H1 (cell line): ENCODE measurements at regions not wholly inside any gene's neighbourhood (a gene's known extent, or its start where the extent isn't known, plus 50 kb on each side); places are given as distances from the start of the nearest gene placed in this dataset.

Experiments
- CTCF ChIA-PET: fragments of 300-600 bp; sonication (Branson Sonifier 250); formaldehyde crosslinking; loops from one replicate; lab custom pipeline; 2021; ENCODE audit not compliant: partially characterized antibody; lab: Charles Lee
- POLR2A ChIA-PET: fragments of 300-600 bp; sonication (Branson Sonifier 250); formaldehyde crosslinking; loops from one replicate; lab custom pipeline; 2021; ENCODE audit warnings: inconsistent platforms; ENCODE audit not compliant: partially characterized antibody; lab: Charles Lee
- DNase-seq, 2 experiments: peaks; one replicate each; pipeline versions ENCODE4 v3.0.0 to v3.0.0-alpha.2; 2010 to 2022; ENCODE audit warnings: low spot score in 2 of 2, low read depth in 1 of 2, mixed read lengths in 1 of 2
- FAIRE-seq: peaks from 2 replicates; lab custom pipeline; 2011; peaks lifted over from hg19 to GRCh38; lab: Jason Lieb, UNC
- H2AFZ ChIP-seq: 2 replicates; pipeline ENCODE4 v1.8.1; 2012; ENCODE audit warnings: low read length, inconsistent platforms
- H2AK5ac ChIP-seq: 2 replicates; pipeline ENCODE4 v1.6.1; 2013; ENCODE audit warnings: low read depth, low read length
- H2BK120ac ChIP-seq: replicated peaks from 2 replicates; pipeline ENCODE3; 2013; ENCODE audit warnings: low read depth, low read length, inconsistent platforms
- H2BK12ac ChIP-seq: 2 replicates; pipeline ENCODE4 v1.6.1; 2013; ENCODE audit warnings: low read depth, low read length
- H2BK15ac ChIP-seq: 2 replicates; pipeline ENCODE4 v1.6.1; 2013; ENCODE audit warnings: low read length
- H2BK20ac ChIP-seq: 2 replicates; pipeline ENCODE4 v1.6.1; 2013; ENCODE audit warnings: low read length
- H2BK5ac ChIP-seq: 2 replicates; pipeline ENCODE4 v1.6.1; 2013; ENCODE audit warnings: low read depth, low read length
- H3K14ac ChIP-seq: 2 replicates; pipeline ENCODE4 v1.6.1; 2013; ENCODE audit warnings: inconsistent platforms; ENCODE audit not compliant: insufficient read length
- H3K18ac ChIP-seq: 2 replicates; pipeline ENCODE4 v1.6.1; 2013; ENCODE audit warnings: low read length; ENCODE audit errors: extremely low read depth
- H3K23ac ChIP-seq: 2 replicates; pipeline ENCODE4 v1.6.1; 2013; ENCODE audit warnings: inconsistent platforms; ENCODE audit not compliant: insufficient read length
- H3K23me2 ChIP-seq: 2 replicates; pipeline ENCODE4 v1.6.1; 2013; ENCODE audit warnings: low read depth, low read length
- H3K27ac ChIP-seq: 2 replicates; pipeline ENCODE4 v1.6.1; 2011; ENCODE audit warnings: low read depth, low read length, inconsistent platforms
- H3K27me3 ChIP-seq, 4 experiments: replicated peaks in 1 of 4; 1 replicate in 1 of 4; 2 replicates in 3 of 4; pipeline versions ENCODE4 v1.6.1 to v1.8.1; 2011 to 2013; ENCODE audit warnings: low read length in 3 of 4, mild to moderate bottlenecking in 3 of 4, inconsistent platforms in 2 of 4, mixed read lengths in 2 of 4, moderate library complexity in 1 of 4; ENCODE audit not compliant: control insufficient read depth in 3 of 4, insufficient read depth in 3 of 4; ENCODE audit errors: extremely low read depth in 1 of 4
- H3K36me3 ChIP-seq, 4 experiments: 2 replicates each; pipeline versions ENCODE4 v1.6.1 to v1.8.1; 2011 to 2013; ENCODE audit warnings: mild to moderate bottlenecking in 4 of 4, low read length in 3 of 4, moderate library complexity in 2 of 4, control low read depth in 1 of 4, inconsistent platforms in 1 of 4; ENCODE audit not compliant: insufficient read depth in 4 of 4, control insufficient read depth in 2 of 4
- H3K4ac ChIP-seq: replicated peaks from 2 replicates; pipeline ENCODE3; 2013; ENCODE audit warnings: low read length, low read depth, mixed read lengths, inconsistent platforms; ENCODE audit not compliant: insufficient read length
- H3K4me1 ChIP-seq, 4 experiments: replicated peaks in 1 of 4; 1 replicate in 1 of 4; 2 replicates in 3 of 4; pipeline versions ENCODE4 v1.6.1 to v1.8.1; 2011 to 2013; ENCODE audit warnings: low read length in 3 of 4, inconsistent platforms in 2 of 4, mixed read lengths in 1 of 4; ENCODE audit not compliant: insufficient read depth in 4 of 4, control insufficient read depth in 3 of 4
- H3K4me2 ChIP-seq, 2 experiments: 2 replicates each; pipeline versions ENCODE4 v1.6.1 to v1.8.1; 2011 to 2013; ENCODE audit warnings: low read depth in 2 of 2, low read length in 2 of 2, control low read depth in 1 of 2, inconsistent platforms in 1 of 2, mild to moderate bottlenecking in 1 of 2; ENCODE audit not compliant: insufficient read depth in 1 of 2
- H3K4me3 ChIP-seq, 4 experiments: fragments of 200-600, 300-600 bp in 1 of 4; sonication (generic), shearing (Covaris generic), sonication (Bioruptor Twin) in 1 of 4; 2 replicates each; pipeline versions ENCODE4 v1.5.1 to v1.8.1; 2011 to 2016; ENCODE audit warnings: low read length in 4 of 4, low read depth in 3 of 4, control low read depth in 2 of 4, inconsistent platforms in 2 of 4, mild to moderate bottlenecking in 2 of 4, mixed read lengths in 1 of 4, moderate library complexity in 1 of 4; ENCODE audit not compliant: insufficient read depth in 2 of 4; ENCODE audit errors: extremely low read depth in 1 of 4
- H3K56ac ChIP-seq: replicated peaks from 2 replicates; pipeline ENCODE3; 2013; ENCODE audit warnings: low read depth, mild to moderate bottlenecking, mixed read lengths, low read length, inconsistent platforms; ENCODE audit not compliant: insufficient read length
- H3K79me1 ChIP-seq: 2 replicates; pipeline ENCODE4 v1.6.1; 2013; ENCODE audit warnings: low read depth, low read length, control low read depth
- H3K79me2 ChIP-seq, 2 experiments: 2 replicates each; pipeline versions ENCODE4 v1.6.1 to v1.8.1; 2012 to 2013; ENCODE audit warnings: low read length in 2 of 2, mild to moderate bottlenecking in 2 of 2, inconsistent platforms in 1 of 2; ENCODE audit not compliant: insufficient read depth in 2 of 2, control insufficient read depth in 1 of 2
- H3K9ac ChIP-seq, 4 experiments: replicated peaks in 1 of 4; 1 replicate in 1 of 4; 2 replicates in 3 of 4; pipeline versions ENCODE4 v1.6.1 to v1.8.1; 2011 to 2013; ENCODE audit warnings: low read depth in 3 of 4, low read length in 3 of 4, control low read depth in 2 of 4, mild to moderate bottlenecking in 2 of 4, moderate library complexity in 2 of 4, inconsistent platforms in 1 of 4; ENCODE audit errors: extremely low read depth in 1 of 4
- H3K9me3 ChIP-seq, 2 experiments: 2 replicates each; pipeline versions ENCODE4 v1.6.1 to v1.8.1; 2012 to 2013; ENCODE audit warnings: mild to moderate bottlenecking in 2 of 2, moderate library complexity in 2 of 2, control low read depth in 1 of 2, inconsistent platforms in 1 of 2, low read depth in 1 of 2, low read length in 1 of 2, mixed read lengths in 1 of 2; ENCODE audit not compliant: insufficient read depth in 2 of 2
- H4K20me1 ChIP-seq, 2 experiments: replicated peaks in 1 of 2; 2 replicates each; pipeline versions ENCODE3 to v1.8.1; 2011 to 2013; ENCODE audit warnings: inconsistent platforms in 2 of 2, low read length in 2 of 2, mild to moderate bottlenecking in 1 of 2; ENCODE audit not compliant: insufficient read depth in 2 of 2, control insufficient read depth in 1 of 2
- H4K5ac ChIP-seq: 2 replicates; pipeline ENCODE4 v1.6.1; 2013; ENCODE audit warnings: low read length, low read depth, mixed read lengths, inconsistent platforms; ENCODE audit not compliant: insufficient read length
- H4K8ac ChIP-seq: 2 replicates; pipeline ENCODE4 v1.8.0; 2013; ENCODE audit warnings: mild to moderate bottlenecking, moderate library complexity, low read length, inconsistent platforms; ENCODE audit not compliant: insufficient read depth; ENCODE audit errors: extremely low read depth
- H4K91ac ChIP-seq: replicated peaks from 2 replicates; pipeline ENCODE3; 2013; ENCODE audit warnings: low read length, mixed read lengths, inconsistent platforms; ENCODE audit not compliant: insufficient read length
- ASH2L ChIP-seq: fragments of 200-600, 300-600 bp; sonication (generic); IDR thresholded peaks from one replicate; pipeline ENCODE4 v1.7.1; 2017; ENCODE audit warnings: low read length
- CBX5 ChIP-seq: fragments of 300-800, 300-1000 bp; sonication (generic); IDR thresholded peaks from 2 replicates; pipeline ENCODE4 v1.7.1; 2016; ENCODE audit warnings: antibody characterized with exemption, low read length, low read depth
- CTBP2 ChIP-seq: IDR thresholded peaks from 2 replicates; pipeline ENCODE4 v1.7.0; 2011; ENCODE audit warnings: borderline replicate concordance, mild to moderate bottlenecking, moderate library complexity, mixed read lengths, low read length; ENCODE audit not compliant: insufficient read depth, insufficient read length
- EP300 ChIP-seq, 2 experiments: IDR thresholded peaks; 1 replicate in 1 of 2; 2 replicates in 1 of 2; pipeline ENCODE4 v1.6.1; 2011 to 2012; ENCODE audit warnings: low read depth in 2 of 2, low read length in 2 of 2, mild to moderate bottlenecking in 2 of 2, borderline replicate concordance in 1 of 2, inconsistent platforms in 1 of 2, moderate library complexity in 1 of 2
- GTF2F1 ChIP-seq: IDR thresholded peaks from 2 replicates; pipeline ENCODE4 v1.6.1; 2012; ENCODE audit warnings: low read depth, low read length, improper control_type of control experiment, borderline replicate concordance
- RAD21 ChIP-seq, 2 experiments: IDR thresholded peaks in 1 of 2; conservative IDR thresholded peaks in 1 of 2; 2 replicates each; pipeline ENCODE4 v1.6.1; 2011; ENCODE audit warnings: low read depth in 2 of 2, low read length in 2 of 2, improper control_type of control experiment in 1 of 2, inconsistent platforms in 1 of 2, mild to moderate bottlenecking in 1 of 2, moderate library complexity in 1 of 2
- SUZ12 ChIP-seq: fragments of 200-600 bp; sonication (generic); IDR thresholded peaks from 2 replicates; pipeline ENCODE4 v1.6.1; 2012; ENCODE audit warnings: mild to moderate bottlenecking, inconsistent platforms, low read length, moderate library complexity, mixed read lengths
- TEAD4 ChIP-seq: IDR thresholded peaks from 2 replicates; pipeline ENCODE4 v1.6.1; 2012; ENCODE audit warnings: low read depth, low read length, inconsistent platforms, mixed read lengths
- ZNF274 ChIP-seq: IDR thresholded peaks from 2 replicates; pipeline ENCODE4 v1.7.0; 2012; ENCODE audit warnings: low read length, borderline replicate concordance; ENCODE audit errors: extremely low read depth
- WGBS, 2 experiments: shearing (Covaris generic) in 1 of 2; methylation state at CpG; one replicate each; pipeline versions ENCODE4 v1.1.6 to v1.1.7; 2013 to 2015; ENCODE audit warnings: low lambda C conversion rate in 2 of 2, mixed read lengths in 2 of 2, inconsistent platforms in 1 of 2, low coverage in 1 of 2, missing lambda C conversion rate in 1 of 2; ENCODE audit not compliant: insufficient replicate concordance in 2 of 2, insufficient coverage in 1 of 2, insufficient read length in 1 of 2; ENCODE audit errors: extremely low coverage in 1 of 2, missing lambda C conversion rate in 1 of 2; 5-methylcytosine and 5-hydroxymethylcytosine counted together

GRCh38 chr9:107862881-107863280, 373.3 kb upstream of the KLF4 start:
- Histone ChIP-seq H2AK5ac (no peak overlapping the region), H3K4me1 (no peaks in the 10 kb centered on the region), H4K5ac (no peak overlapping the region), H2BK120ac (no peak overlapping the region), H4K91ac (no peak overlapping the region), H2BK20ac (no peak overlapping the region), H3K23me2 (no peaks in the 10 kb centered on the region), H3K4me2 (no peak overlapping the region), H2AFZ (no peak overlapping the region), H3K79me2 (no peaks in the 10 kb centered on the region), H3K9me3 (no peaks in the 10 kb centered on the region), H3K9ac (no peak overlapping the region), H3K36me3 (no peaks in the 10 kb centered on the region), H3K23ac (no peak overlapping the region), H4K20me1 (no peaks in the 10 kb centered on the region), H2BK12ac (no peak overlapping the region), H2BK5ac (no peak overlapping the region), H3K27me3 (no peaks in the 10 kb centered on the region), H3K14ac (no peak overlapping the region), H3K27ac (no peak overlapping the region), H3K4ac (no peak overlapping the region), H2BK15ac (no peak overlapping the region), H3K56ac (no peak overlapping the region), H3K4me3 (no peak overlapping the region), H4K8ac (no peak overlapping the region), H3K18ac (no peak overlapping the region), H3K79me1 (no peaks in the 10 kb centered on the region)
- POLR2A ChIA-PET, result no interaction called here
- DNase-seq (no peak), FAIRE-seq (no peak)
- CTCF ChIA-PET, result interaction anchor here (3.4 kb wide), 1 partner anchor 9 kb away, joined by 21 read pairs; no protein-coding TSS in a partner anchor
- 87% methylated on average over 1 of the region's 1 CpG; no CpG with 5 or more reads in 1 of the 2 experiments for WGBS, 2 experiments
- TF ChIP-seq RAD21 (IDR thresholded peaks at IDR 0.05 in 1 of 2, conservative IDR thresholded peaks at IDR 0.05 in 1 of 2; ENCODE audit: low read depth in 2 of 2, low read length in 2 of 2) (no peak), ASH2L (no peak), CTBP2 (no peak), CBX5 (no peak), TEAD4 (no peak), SUZ12 (no peak), ZNF274 (no peak), EP300 (IDR thresholded peaks at IDR 0.05; ENCODE audit: borderline replicate concordance in 1 of 2, low read depth in 2 of 2, low read length in 2 of 2) (no peak), GTF2F1 (no peak)
